Calu3 (cell line): ENCODE measurements at regions not wholly inside any gene's neighbourhood (a gene's known extent, or its start where the extent isn't known, plus 50 kb on each side); places are given as distances from the start of the nearest gene placed in this dataset.

ENCODE experiments used
- BruUV-seq: library from RNA; stranded (reverse); fragments of 400-500 nt; replicated peaks from 2 replicates; lab custom pipeline; 2021; lab: Mats Ljungman, UMichigan
- CTCF ChIA-PET: fragments of 300-600 bp; sonication (Branson Sonifier 250); formaldehyde crosslinking; loops from one replicate; lab custom pipeline; 2022; ENCODE audit warnings: antibody characterized with exemption; lab: Charles Lee
- DNase-seq: peaks from one replicate; pipeline ENCODE4 v3.0.0; 2022
- H3K27ac Mint-ChIP-seq: one replicate; pipeline ENCODE4 v1.8.0; 2022; ENCODE audit warnings: mixed read lengths; ENCODE audit not compliant: unreplicated experiment
- H3K27me3 Mint-ChIP-seq: one replicate; pipeline ENCODE4 v1.8.0; 2022; ENCODE audit warnings: mixed read lengths; ENCODE audit not compliant: unreplicated experiment
- H3K36me3 Mint-ChIP-seq: one replicate; pipeline ENCODE4 v1.8.0; 2022; ENCODE audit warnings: mild to moderate bottlenecking, moderate library complexity, mixed read lengths; ENCODE audit not compliant: insufficient read depth, unreplicated experiment
- H3K4me1 Mint-ChIP-seq: one replicate; pipeline ENCODE4 v1.8.0; 2022; ENCODE audit warnings: mild to moderate bottlenecking, low read depth, mixed read lengths; ENCODE audit not compliant: unreplicated experiment
- H3K4me3 Mint-ChIP-seq: one replicate; pipeline ENCODE4 v1.8.0; 2022; ENCODE audit warnings: mild to moderate bottlenecking, low read depth, moderate library complexity, mixed read lengths; ENCODE audit not compliant: unreplicated experiment
- H3K9me3 Mint-ChIP-seq: one replicate; pipeline ENCODE4 v1.8.0; 2022; ENCODE audit warnings: low read depth, mixed read lengths; ENCODE audit not compliant: unreplicated experiment
- intact Hi-C: fragments of 100-400 bp; cut with micrococcal nuclease; formaldehyde crosslinking; loops from one replicate; pipeline ENCODE4 v1.10.0; 2022; ENCODE audit not compliant: unreplicated experiment
- TF ChIP-seq, protein P1 (sequence below): fragments of 200-600 bp; IDR thresholded peaks from one replicate; pipeline ENCODE4 v1.8.0; 2022; ENCODE audit warnings: antibody characterized with exemption; ENCODE audit not compliant: unreplicated experiment

DNA sequence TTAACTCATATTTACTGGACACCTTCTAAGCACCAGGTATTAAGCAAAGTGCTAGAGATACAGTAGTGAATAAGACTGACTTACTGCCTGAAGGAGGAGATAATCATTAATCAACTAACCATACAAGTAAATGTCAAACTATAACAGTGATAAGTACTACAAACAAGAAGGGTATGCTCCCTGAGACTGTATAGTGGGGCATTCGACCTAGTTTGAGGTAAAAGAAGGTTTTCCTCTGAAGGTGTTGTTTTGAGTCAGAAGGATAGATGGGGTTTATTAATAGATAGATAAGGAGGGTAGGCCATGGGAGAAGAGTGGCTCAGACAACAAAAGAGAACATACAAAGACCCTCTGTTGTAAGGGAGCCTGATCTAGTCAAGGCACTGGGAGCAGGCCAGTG lies 105.4 kb downstream of the DDIT4L start:
- peak overlapping the region; percentile 19 for H3K27ac Mint-ChIP-seq
- H3K36me3 Mint-ChIP-seq: no peaks in the 10 kb centered on the region
- H3K4me1 Mint-ChIP-seq: peaks cover 34% of the 10 kb centered on the region
- CTCF ChIA-PET: interaction anchor here (0.8 kb wide), 1 partner anchor 86 kb away, joined by 3 read pairs; no protein-coding TSS in a partner anchor
- TF ChIP-seq, protein P1, sequence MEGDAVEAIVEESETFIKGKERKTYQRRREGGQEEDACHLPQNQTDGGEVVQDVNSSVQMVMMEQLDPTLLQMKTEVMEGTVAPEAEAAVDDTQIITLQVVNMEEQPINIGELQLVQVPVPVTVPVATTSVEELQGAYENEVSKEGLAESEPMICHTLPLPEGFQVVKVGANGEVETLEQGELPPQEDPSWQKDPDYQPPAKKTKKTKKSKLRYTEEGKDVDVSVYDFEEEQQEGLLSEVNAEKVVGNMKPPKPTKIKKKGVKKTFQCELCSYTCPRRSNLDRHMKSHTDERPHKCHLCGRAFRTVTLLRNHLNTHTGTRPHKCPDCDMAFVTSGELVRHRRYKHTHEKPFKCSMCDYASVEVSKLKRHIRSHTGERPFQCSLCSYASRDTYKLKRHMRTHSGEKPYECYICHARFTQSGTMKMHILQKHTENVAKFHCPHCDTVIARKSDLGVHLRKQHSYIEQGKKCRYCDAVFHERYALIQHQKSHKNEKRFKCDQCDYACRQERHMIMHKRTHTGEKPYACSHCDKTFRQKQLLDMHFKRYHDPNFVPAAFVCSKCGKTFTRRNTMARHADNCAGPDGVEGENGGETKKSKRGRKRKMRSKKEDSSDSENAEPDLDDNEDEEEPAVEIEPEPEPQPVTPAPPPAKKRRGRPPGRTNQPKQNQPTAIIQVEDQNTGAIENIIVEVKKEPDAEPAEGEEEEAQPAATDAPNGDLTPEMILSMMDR: no peak
- H3K4me3 Mint-ChIP-seq: no peak overlapping the region
- no peak for DNase-seq
- H3K27me3 Mint-ChIP-seq: no peaks in the 10 kb centered on the region
- no peaks in the 10 kb centered on the region for H3K9me3 Mint-ChIP-seq
- BruUV-seq: no TSS peak
- intact Hi-C loops: no loop called here

DNA sequence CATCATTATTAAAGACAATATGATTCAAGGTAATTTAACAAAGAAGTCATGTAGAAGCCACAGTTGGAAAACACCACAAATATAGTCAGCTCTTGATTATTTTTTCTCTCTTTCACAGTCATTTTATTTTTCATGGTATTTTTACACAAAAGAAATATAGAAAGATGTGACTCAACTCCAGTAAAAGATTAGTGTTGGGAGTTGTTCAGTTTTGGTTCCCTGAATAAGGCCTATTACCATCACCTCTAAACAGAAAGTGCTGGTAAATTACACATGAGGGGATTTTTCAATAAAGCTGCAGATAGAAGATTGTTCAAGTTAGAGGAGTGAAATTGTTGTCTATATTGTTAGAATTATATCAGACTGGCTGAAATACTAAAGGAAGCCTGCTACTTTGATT lies 107.0 kb downstream of the DDIT4L start:
- CTCF ChIA-PET: no interaction called here
- no peak for DNase-seq
- no peaks in the 10 kb centered on the region for H3K36me3 Mint-ChIP-seq
- H3K4me1 Mint-ChIP-seq: peaks cover 34% of the 10 kb centered on the region
- no peak overlapping the region for H3K27ac Mint-ChIP-seq
- no peaks in the 10 kb centered on the region for H3K9me3 Mint-ChIP-seq
- H3K4me3 Mint-ChIP-seq: no peak overlapping the region
- H3K27me3 Mint-ChIP-seq: no peaks in the 10 kb centered on the region
- TF ChIP-seq, protein P1: no peak
- intact Hi-C loops: no loop called here
- BruUV-seq: no TSS peak

- no peaks in the 10 kb centered on the region for H3K9me3 Mint-ChIP-seq
- H3K4me3 Mint-ChIP-seq: no peak overlapping the region
- no TSS peak for BruUV-seq
- TF ChIP-seq, protein P1: no peak
- H3K27ac Mint-ChIP-seq: no peak overlapping the region
- no peak for DNase-seq
- no peaks in the 10 kb centered on the region for H3K27me3 Mint-ChIP-seq
- CTCF ChIA-PET: no interaction called here
- H3K4me1 Mint-ChIP-seq: peaks cover 33% of the 10 kb centered on the region
- H3K36me3 Mint-ChIP-seq: no peaks in the 10 kb centered on the region
- intact Hi-C loops: no loop called here
Observed at GRCh38 chr4:100082852-100083251, 107.4 kb downstream of the DDIT4L start.

GRCh38 chr4:100081491-100081890 lies 108.8 kb downstream of the DDIT4L start:
- no peaks in the 10 kb centered on the region for H3K9me3 Mint-ChIP-seq
- H3K4me1 Mint-ChIP-seq: peaks cover 19% of the 10 kb centered on the region
- CTCF ChIA-PET: no interaction called here
- TF ChIP-seq, protein P1: no peak
- DNase-seq: no peak
- no peaks in the 10 kb centered on the region for H3K27me3 Mint-ChIP-seq
- H3K36me3 Mint-ChIP-seq: no peaks in the 10 kb centered on the region
- BruUV-seq: no TSS peak
- intact Hi-C loops: no loop called here
- no peak overlapping the region for H3K4me3 Mint-ChIP-seq
- H3K27ac Mint-ChIP-seq: no peak overlapping the region
